ENCODE measurements at regions not wholly inside any gene's neighbourhood (a gene's known extent, or its start where the extent isn't known, plus 50 kb on each side); places are given as distances from the start of the nearest gene placed in this dataset.
"Not testable (repeated sequence)": the region's sequence is repeated elsewhere in the genome, so short reads cannot be mapped to it uniquely, and the experiment has no call there.

GRCh38 chr12:62192180-62192902 lies 67.9 kb upstream of the USP15 start:
- DNase-seq (ENCODE audit: low spot score), result peak; percentile 79

- DNase-seq (ENCODE audit: low spot score), result no peak
These were observed 67.3 kb upstream of the USP15 start for GRCh38 chr12:62192903-62193250.

- no peak for DNase-seq (ENCODE audit: low spot score)
These were observed 66.2 kb upstream of the USP15 start for GRCh38 chr12:62194031-62194430.

GRCh38 chr12:62194616-62195015 lies 65.6 kb upstream of the USP15 start:
- no peak for DNase-seq (ENCODE audit: low spot score)

- no peak for DNase-seq (ENCODE audit: low spot score)
These were observed 64.1 kb upstream of the USP15 start for GRCh38 chr12:62196146-62196545.

GRCh38 chr12:62202861-62203260 lies 57.3 kb upstream of the USP15 start:
- DNase-seq (ENCODE audit: low spot score), result not testable (repeated sequence)

GRCh38 chr12:62205346-62205745 lies 54.9 kb upstream of the USP15 start:
- no peak for DNase-seq (ENCODE audit: low spot score)

- DNase-seq (ENCODE audit: low spot score), result no peak
These were observed 53.0 kb upstream of the USP15 start for GRCh38 chr12:62207248-62207647.
